DND-41 (cell line): ENCODE measurements at regions not wholly inside any gene's neighbourhood (a gene's known extent, or its start where the extent isn't known, plus 50 kb on each side); places are given as distances from the start of the nearest gene placed in this dataset.

Source experiments
- ATAC-seq: fragments of 200-7000 bp; cut with Tn5 transposase; 3 replicates; pipeline ENCODE4 v1.9.1; 2021; ENCODE audit warnings: low read depth; ENCODE audit not compliant: insufficient read depth
- DNase-seq: peaks from one replicate; pipeline ENCODE4 v3.0.0-alpha.2; 2020
- H2AFZ ChIP-seq: 2 replicates; pipeline ENCODE4 v1.6.0; 2012; ENCODE audit warnings: low read depth, low read length
- H3K27ac ChIP-seq: 2 replicates; pipeline ENCODE4 v1.5.1; 2012; ENCODE audit warnings: low read length, inconsistent platforms
- H3K27me3 ChIP-seq: fragments of 200-600 bp; sonication (generic); 2 replicates; pipeline ENCODE4 v1.6.0; 2012; ENCODE audit warnings: low read length, mild to moderate bottlenecking, inconsistent platforms; ENCODE audit not compliant: insufficient read depth, poor library complexity
- H3K36me3 ChIP-seq: 2 replicates; pipeline ENCODE4 v1.5.1; 2012; ENCODE audit warnings: low read length, inconsistent platforms; ENCODE audit not compliant: insufficient read depth
- H3K4me1 ChIP-seq: 2 replicates; pipeline ENCODE4 v1.5.1; 2012; ENCODE audit warnings: mild to moderate bottlenecking, low read length; ENCODE audit not compliant: insufficient read depth
- H3K4me2 ChIP-seq: 2 replicates; pipeline ENCODE4 v1.6.0; 2012; ENCODE audit warnings: mild to moderate bottlenecking, moderate library complexity, low read length, inconsistent platforms; ENCODE audit not compliant: insufficient read depth
- H3K4me3 ChIP-seq, 2 experiments: fragments of 200-600 bp in 1 of 2; shearing (Covaris generic) in 1 of 2; 2 replicates each; pipeline ENCODE4 v1.5.1; 2012 to 2016; ENCODE audit warnings: inconsistent platforms in 2 of 2, low read length in 2 of 2, mild to moderate bottlenecking in 2 of 2, low read depth in 1 of 2, moderate library complexity in 1 of 2
- H3K79me2 ChIP-seq: 2 replicates; pipeline ENCODE4 v1.6.0; 2012; ENCODE audit warnings: low read length, inconsistent platforms; ENCODE audit not compliant: insufficient read depth
- H3K9ac ChIP-seq: 2 replicates; pipeline ENCODE4 v1.6.0; 2012; ENCODE audit warnings: low read depth, mild to moderate bottlenecking, inconsistent platforms, low read length, moderate library complexity
- H3K9me3 ChIP-seq: 2 replicates; pipeline ENCODE4 v1.5.1; 2012; ENCODE audit warnings: low read length, moderate library complexity, mild to moderate bottlenecking, inconsistent platforms; ENCODE audit not compliant: insufficient read depth, severe bottlenecking
- H4K20me1 ChIP-seq: 2 replicates; pipeline ENCODE4 v1.6.0; 2012; ENCODE audit warnings: low read length; ENCODE audit not compliant: insufficient read depth
- EZH2 ChIP-seq: IDR thresholded peaks from 3 replicates; pipeline ENCODE4 v1.6.1; 2012; ENCODE audit warnings: borderline replicate concordance, low read depth, mild to moderate bottlenecking, moderate library complexity, low read length, inconsistent platforms; ENCODE audit not compliant: severe bottlenecking
- TF ChIP-seq, protein P1 (sequence below): IDR thresholded peaks from 2 replicates; pipeline ENCODE4 v1.5.1; 2012; ENCODE audit warnings: borderline replicate concordance, low read length, moderate library complexity, mild to moderate bottlenecking; ENCODE audit not compliant: poor library complexity, severe bottlenecking; ENCODE audit errors: extremely low read depth

DNA sequence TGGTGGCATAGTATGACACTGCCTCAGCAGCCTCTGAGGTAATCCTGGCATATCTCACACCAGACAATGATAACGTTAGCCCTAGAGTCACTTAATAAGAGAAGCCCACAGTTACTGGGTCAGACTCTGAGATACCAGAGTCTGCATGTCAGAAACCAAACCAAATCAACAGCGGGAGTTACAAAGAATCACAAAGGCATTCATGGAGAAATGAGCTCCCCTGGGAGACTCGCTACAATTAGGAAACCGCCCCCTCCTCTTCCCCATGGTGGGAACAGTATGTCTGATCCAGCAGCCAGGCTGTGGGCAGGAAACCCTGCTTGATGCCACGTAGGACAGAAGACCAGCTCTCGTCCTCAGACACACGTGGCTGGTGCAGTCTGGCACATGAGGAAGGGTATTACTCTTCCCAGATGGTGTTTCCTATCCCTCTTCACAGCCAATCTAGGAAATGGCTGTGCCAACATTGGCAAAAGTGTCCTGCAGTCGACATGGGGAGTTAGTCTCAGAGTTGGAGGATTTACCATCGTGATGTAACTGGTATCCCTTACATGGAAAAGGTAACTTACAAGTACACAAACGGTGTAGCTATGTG, 485.4 kb downstream of the ZNF608 start:
- Histone ChIP-seq H3K4me1 (no peaks in the 10 kb centered on the region), H3K27ac (no peak overlapping the region), H3K27me3 (no peaks in the 10 kb centered on the region), H4K20me1 (no peaks in the 10 kb centered on the region), H3K36me3 (no peaks in the 10 kb centered on the region), H3K9me3 (no peaks in the 10 kb centered on the region), H3K4me2 (no peak overlapping the region), H3K79me2 (no peaks in the 10 kb centered on the region), H3K4me3 (no peak overlapping the region), H2AFZ (peak overlapping the region; percentile 31; the same call in 1 of the 2 replicates), H3K9ac (no peak overlapping the region)
- DNase-seq (no peak), ATAC-seq (no peak)
- TF ChIP-seq, protein P1, sequence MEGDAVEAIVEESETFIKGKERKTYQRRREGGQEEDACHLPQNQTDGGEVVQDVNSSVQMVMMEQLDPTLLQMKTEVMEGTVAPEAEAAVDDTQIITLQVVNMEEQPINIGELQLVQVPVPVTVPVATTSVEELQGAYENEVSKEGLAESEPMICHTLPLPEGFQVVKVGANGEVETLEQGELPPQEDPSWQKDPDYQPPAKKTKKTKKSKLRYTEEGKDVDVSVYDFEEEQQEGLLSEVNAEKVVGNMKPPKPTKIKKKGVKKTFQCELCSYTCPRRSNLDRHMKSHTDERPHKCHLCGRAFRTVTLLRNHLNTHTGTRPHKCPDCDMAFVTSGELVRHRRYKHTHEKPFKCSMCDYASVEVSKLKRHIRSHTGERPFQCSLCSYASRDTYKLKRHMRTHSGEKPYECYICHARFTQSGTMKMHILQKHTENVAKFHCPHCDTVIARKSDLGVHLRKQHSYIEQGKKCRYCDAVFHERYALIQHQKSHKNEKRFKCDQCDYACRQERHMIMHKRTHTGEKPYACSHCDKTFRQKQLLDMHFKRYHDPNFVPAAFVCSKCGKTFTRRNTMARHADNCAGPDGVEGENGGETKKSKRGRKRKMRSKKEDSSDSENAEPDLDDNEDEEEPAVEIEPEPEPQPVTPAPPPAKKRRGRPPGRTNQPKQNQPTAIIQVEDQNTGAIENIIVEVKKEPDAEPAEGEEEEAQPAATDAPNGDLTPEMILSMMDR, result no peak
- TF ChIP-seq EZH2, result no peak

DNA sequence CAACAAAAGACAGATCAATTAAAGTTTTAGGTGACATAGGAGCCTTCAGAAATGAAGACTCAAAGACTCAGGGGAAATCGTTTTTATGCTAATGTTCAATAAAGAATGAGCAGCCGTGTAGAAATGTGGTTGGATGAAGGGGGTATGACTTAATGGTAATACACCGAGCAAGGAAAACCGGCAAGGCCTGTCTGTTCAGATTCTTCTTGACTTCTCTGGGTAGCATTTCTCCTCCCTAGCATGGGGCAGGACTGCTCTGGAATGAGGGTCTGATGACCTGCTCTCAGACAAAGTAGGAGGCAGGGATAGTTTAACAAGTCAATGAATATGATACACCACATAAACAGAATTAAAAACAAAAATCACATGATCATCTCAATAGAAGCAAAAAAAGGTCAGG, 487.4 kb downstream of the ZNF608 start:
- Histone ChIP-seq H2AFZ (no peak overlapping the region), H3K4me2 (no peak overlapping the region), H3K79me2 (no peaks in the 10 kb centered on the region), H3K4me1 (no peaks in the 10 kb centered on the region), H3K4me3 (no peak overlapping the region), H3K36me3 (no peaks in the 10 kb centered on the region), H4K20me1 (no peaks in the 10 kb centered on the region), H3K9ac (no peak overlapping the region), H3K27ac (no peak overlapping the region), H3K9me3 (no peaks in the 10 kb centered on the region), H3K27me3 (no peaks in the 10 kb centered on the region)
- ATAC-seq (no peak), DNase-seq (no peak)
- TF ChIP-seq, protein P1, result no peak
- TF ChIP-seq EZH2, result no peak

DNA sequence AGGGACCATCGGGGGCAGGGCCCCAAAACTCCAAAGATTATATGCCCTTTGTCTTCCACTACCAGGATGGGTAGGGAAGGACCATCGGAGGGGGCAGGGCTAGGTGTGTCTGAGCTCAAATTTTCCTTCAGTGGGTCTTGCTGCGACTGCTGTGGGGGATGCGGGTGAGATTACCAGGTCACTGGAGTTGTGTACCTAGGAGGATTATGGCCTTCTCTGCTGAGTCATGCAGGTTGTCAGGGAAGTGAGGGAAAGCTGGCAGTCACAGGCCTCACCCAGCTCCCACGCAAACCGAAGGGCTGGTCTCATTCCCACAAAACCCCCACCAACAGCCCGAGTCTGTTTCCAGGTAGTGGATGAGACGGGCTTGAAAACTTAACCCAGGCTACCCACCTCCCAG, 489.4 kb downstream of the ZNF608 start:
- DNase-seq, result no peak
- Histone ChIP-seq H3K27ac (no peak overlapping the region), H3K27me3 (no peaks in the 10 kb centered on the region), H3K9ac (no peak overlapping the region), H3K4me2 (no peak overlapping the region), H3K4me3 (no peak overlapping the region), H3K36me3 (no peaks in the 10 kb centered on the region), H3K4me1 (peaks cover 4% of the 10 kb centered on the region; the same call in 1 of the 2 replicates), H2AFZ (no peak overlapping the region), H4K20me1 (no peaks in the 10 kb centered on the region), H3K9me3 (no peaks in the 10 kb centered on the region), H3K79me2 (no peaks in the 10 kb centered on the region)
- no peak for TF ChIP-seq EZH2
- TF ChIP-seq, protein P1, result no peak
- no peak for ATAC-seq
